ENCODE measurements at regions not wholly inside any gene's neighbourhood (a gene's known extent, or its start where the extent isn't known, plus 50 kb on each side); places are given as distances from the start of the nearest gene placed in this dataset.

DNA sequence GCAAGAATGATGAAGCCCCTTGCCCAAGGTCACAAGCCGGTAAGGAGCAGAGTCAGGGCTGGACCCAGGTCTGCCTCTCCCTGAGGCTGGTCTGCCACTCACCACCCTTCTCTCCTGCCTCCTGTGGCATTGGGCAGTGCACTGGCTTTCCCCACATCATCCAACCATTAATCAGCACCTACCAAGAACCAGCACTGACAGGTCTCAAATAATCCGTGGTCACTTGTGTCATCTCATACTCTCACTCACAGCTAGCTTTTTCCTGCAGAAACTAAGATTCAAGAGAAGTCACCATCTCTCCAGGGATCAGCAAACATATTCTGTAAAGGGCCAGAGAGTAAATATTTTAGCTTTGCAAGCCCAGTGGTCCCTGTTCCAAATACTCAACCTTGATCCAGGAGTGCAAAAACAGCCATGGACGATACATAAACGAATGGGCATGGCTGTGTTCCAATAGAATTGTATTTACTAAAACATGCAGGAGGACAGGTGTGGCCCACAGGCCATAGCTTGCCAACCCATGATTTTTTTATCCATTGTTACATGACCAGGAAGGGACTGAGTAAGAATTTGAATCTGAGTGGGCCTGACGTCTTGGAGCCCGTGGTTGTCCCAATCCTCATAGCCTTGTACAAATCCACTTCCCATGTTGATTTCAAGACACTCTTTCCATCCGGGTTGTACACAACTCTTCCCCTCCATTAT is 374.2 kb downstream of the BCL11B start:
- DNase-seq (ENCODE audit: insufficient read length, low spot score) (no peak), FAIRE-seq (no peak)
- no peak for TF ChIP-seq POLR2AphosphoS5 (IDR thresholded peaks at IDR 0.05; ENCODE audit: low read depth, low read length)
- no peak for TF ChIP-seq POU2F2 (IDR thresholded peaks at IDR 0.05; ENCODE audit: low read depth, low read length)
- no peak for TF ChIP-seq SPI1 (IDR thresholded peaks at IDR 0.05; ENCODE audit: low read depth, low read length)
- TF ChIP-seq POLR2A (IDR thresholded peaks at IDR 0.05; ENCODE audit: low read depth, low read length), result no peak
- no peak for TF ChIP-seq TAF1 (IDR thresholded peaks at IDR 0.05; ENCODE audit: low read depth, low read length)
- no peak for TF ChIP-seq PAX5 (IDR thresholded peaks at IDR 0.05; ENCODE audit: insufficient read depth, low read length, severe bottlenecking)

DNA sequence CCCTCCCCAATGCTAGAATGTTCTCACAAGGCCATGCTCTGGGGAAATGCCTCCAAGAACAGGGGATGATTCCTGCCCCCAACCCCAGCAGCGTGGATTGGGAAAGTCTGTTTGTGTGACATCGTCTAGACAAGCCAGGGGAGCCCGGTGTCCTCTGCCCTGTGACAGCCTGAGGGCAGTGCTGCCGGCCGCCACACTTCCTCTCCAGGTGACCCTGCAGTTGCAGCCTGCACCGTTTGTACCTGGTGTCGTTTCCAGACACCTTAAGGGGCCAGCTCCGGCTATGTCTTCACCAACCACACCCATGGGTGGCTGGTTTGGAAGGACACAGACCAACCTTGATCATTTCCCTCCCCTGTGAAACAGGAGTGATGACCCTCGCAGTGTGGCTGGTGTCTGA is 372.6 kb downstream of the BCL11B start:
- DNase-seq (ENCODE audit: insufficient read length, low spot score) (no peak), FAIRE-seq (no peak)
- TF ChIP-seq PAX5 (IDR thresholded peaks at IDR 0.05; ENCODE audit: insufficient read depth, low read length, severe bottlenecking), result no peak
- no peak for TF ChIP-seq TAF1 (IDR thresholded peaks at IDR 0.05; ENCODE audit: low read depth, low read length)
- TF ChIP-seq POU2F2 (IDR thresholded peaks at IDR 0.05; ENCODE audit: low read depth, low read length), result no peak
- TF ChIP-seq POLR2A (IDR thresholded peaks at IDR 0.05; ENCODE audit: low read depth, low read length), result no peak
- no peak for TF ChIP-seq POLR2AphosphoS5 (IDR thresholded peaks at IDR 0.05; ENCODE audit: low read depth, low read length)
- TF ChIP-seq SPI1 (IDR thresholded peaks at IDR 0.05; ENCODE audit: low read depth, low read length), result no peak

DNA sequence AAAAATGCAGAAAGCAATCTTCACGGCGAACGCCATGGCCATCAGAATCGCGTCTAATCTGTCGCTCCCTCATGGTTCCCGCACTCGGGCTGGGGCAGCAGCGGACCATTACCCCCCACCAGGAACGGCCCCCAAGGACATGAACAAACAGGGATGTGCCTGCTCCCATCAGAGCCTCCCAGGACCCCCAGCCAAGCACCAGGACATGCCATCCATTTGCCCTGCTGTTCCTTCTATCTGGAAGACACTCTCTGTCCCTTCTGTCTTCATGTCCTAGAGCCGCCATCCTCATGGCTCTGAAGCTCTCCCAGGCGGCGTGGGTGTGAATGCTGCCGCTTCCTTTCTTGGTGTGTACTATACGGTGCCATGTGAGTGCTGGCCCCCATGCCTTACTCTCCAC is 371.8 kb downstream of the BCL11B start:
- DNase-seq (ENCODE audit: insufficient read length, low spot score) (no peak), FAIRE-seq (no peak)
- TF ChIP-seq POU2F2 (IDR thresholded peaks at IDR 0.05; ENCODE audit: low read depth, low read length) (no peak), SPI1 (IDR thresholded peaks at IDR 0.05; ENCODE audit: low read depth, low read length) (no peak), POLR2A (IDR thresholded peaks at IDR 0.05; ENCODE audit: low read depth, low read length) (no peak), TAF1 (IDR thresholded peaks at IDR 0.05; ENCODE audit: low read depth, low read length) (no peak)

DNA sequence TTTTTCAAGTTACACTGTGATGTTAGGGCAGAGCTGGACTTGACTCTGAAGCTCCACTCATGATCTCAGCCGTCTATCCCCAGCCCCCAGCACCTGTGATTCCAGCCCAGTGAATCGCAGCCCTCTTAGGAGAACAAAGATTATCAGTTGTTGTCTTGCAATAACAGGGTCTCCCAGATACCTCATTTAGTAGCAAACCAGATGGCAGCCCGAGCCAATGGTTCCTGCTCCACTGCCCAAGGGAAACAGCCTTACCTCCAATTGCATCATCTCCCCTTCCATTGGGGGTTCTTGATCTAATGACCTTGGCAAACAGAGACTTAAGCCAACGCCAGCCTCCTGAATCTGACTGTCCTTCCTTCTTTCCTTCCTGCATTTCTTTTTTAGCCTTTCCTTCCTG is 371.2 kb downstream of the BCL11B start:
- DNase-seq (ENCODE audit: insufficient read length, low spot score) (no peak), FAIRE-seq (no peak)
- no peak for TF ChIP-seq POLR2A (IDR thresholded peaks at IDR 0.05; ENCODE audit: low read depth, low read length)
- TF ChIP-seq POLR2AphosphoS5 (IDR thresholded peaks at IDR 0.05; ENCODE audit: low read depth, low read length), result no peak
- no peak for TF ChIP-seq TAF1 (IDR thresholded peaks at IDR 0.05; ENCODE audit: low read depth, low read length)
- TF ChIP-seq POU2F2 (IDR thresholded peaks at IDR 0.05; ENCODE audit: low read depth, low read length), result no peak
- TF ChIP-seq PAX5 (IDR thresholded peaks at IDR 0.05; ENCODE audit: insufficient read depth, low read length, severe bottlenecking), result no peak
- no peak for TF ChIP-seq SPI1 (IDR thresholded peaks at IDR 0.05; ENCODE audit: low read depth, low read length)

DNA sequence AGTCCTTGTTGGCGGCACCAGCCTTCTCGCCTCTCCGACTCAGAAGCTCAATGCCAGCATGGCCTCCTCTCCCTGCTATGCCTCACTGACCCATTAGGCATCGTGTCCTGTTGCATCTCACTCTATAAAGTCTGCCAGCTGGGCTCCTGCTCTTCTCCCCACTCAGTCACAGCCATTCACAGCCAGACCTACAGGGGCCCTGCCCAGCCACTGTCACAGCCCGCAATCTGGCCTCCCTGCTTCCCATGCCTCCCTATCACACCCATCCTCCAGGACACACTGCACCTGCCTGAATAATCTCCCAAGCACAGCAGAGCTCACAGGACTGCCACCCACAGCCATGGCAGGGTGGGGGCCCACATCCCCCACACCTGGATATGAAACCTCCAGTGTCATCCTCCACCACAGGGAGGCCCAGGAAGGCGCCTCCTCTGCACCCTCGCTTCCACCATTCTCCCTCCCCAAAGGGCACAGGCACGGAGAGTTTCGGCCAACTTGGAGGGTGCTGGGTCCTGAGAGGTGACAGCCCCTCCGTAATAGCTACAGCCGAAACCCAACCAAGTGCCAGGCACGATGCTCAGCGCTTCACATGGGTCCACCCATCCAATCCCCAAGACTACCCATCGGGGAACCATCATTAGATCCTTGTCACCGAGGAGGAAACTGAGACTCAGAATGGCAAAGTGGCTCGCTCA is 370.3 kb downstream of the BCL11B start:
- no peak for FAIRE-seq
- DNase-seq (ENCODE audit: insufficient read length, low spot score), result no peak
- TF ChIP-seq POLR2A (IDR thresholded peaks at IDR 0.05; ENCODE audit: low read depth, low read length) (no peak), PAX5 (IDR thresholded peaks at IDR 0.05; ENCODE audit: insufficient read depth, low read length, severe bottlenecking) (no peak), POU2F2 (IDR thresholded peaks at IDR 0.05; ENCODE audit: low read depth, low read length) (no peak), POLR2AphosphoS5 (IDR thresholded peaks at IDR 0.05; ENCODE audit: low read depth, low read length) (no peak), SPI1 (IDR thresholded peaks at IDR 0.05; ENCODE audit: low read depth, low read length) (no peak), TAF1 (IDR thresholded peaks at IDR 0.05; ENCODE audit: low read depth, low read length) (no peak)

DNA sequence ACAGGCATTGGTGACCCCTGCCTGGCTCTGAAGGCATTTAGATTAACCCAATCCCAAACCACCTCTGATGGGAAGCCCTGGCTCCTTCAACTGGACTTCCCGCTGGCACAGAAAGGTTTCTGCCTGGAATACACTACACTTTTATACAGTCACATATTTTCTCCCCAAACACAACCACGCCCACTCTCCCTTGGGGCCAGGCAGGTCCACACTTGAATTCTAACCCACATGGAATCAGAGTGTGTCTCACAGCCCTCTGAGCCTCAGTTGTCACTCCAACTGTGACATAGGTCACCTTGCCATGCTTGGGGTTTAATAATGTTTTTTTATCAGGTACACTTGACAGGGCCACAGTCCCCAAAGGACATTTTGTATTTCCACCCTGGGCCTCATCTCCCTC is 368.6 kb downstream of the BCL11B start:
- no peak for DNase-seq (ENCODE audit: insufficient read length, low spot score)
- no peak for FAIRE-seq
- no peak for TF ChIP-seq TAF1 (IDR thresholded peaks at IDR 0.05; ENCODE audit: low read depth, low read length)
- TF ChIP-seq SPI1 (IDR thresholded peaks at IDR 0.05; ENCODE audit: low read depth, low read length), result no peak
- no peak for TF ChIP-seq POLR2A (IDR thresholded peaks at IDR 0.05; ENCODE audit: low read depth, low read length)
- TF ChIP-seq POU2F2 (IDR thresholded peaks at IDR 0.05; ENCODE audit: low read depth, low read length), result no peak
- no peak for TF ChIP-seq POLR2AphosphoS5 (IDR thresholded peaks at IDR 0.05; ENCODE audit: low read depth, low read length)
- TF ChIP-seq PAX5 (IDR thresholded peaks at IDR 0.05; ENCODE audit: insufficient read depth, low read length, severe bottlenecking), result no peak

DNA sequence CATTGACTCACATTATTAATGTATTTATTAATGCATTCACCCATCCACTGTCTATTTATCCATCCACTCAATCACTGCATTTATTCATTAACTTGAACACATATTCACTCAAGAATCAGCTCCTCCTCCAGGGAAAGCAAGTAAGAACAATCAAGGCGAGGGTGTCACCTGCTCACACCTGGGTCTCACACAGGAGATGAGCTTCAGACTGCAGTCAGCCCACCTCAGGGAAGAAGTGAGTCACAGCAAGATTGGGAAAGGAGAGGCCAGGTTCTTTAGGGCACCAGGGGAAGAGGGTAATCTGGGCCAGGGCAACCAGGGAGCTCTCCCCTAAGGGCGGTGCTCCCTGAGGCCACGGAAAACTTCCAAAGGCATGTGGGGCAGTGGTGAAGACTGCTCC is 367.3 kb downstream of the BCL11B start:
- FAIRE-seq (no peak), DNase-seq (ENCODE audit: insufficient read length, low spot score) (no peak)
- no peak for TF ChIP-seq POLR2A (IDR thresholded peaks at IDR 0.05; ENCODE audit: low read depth, low read length)

DNA sequence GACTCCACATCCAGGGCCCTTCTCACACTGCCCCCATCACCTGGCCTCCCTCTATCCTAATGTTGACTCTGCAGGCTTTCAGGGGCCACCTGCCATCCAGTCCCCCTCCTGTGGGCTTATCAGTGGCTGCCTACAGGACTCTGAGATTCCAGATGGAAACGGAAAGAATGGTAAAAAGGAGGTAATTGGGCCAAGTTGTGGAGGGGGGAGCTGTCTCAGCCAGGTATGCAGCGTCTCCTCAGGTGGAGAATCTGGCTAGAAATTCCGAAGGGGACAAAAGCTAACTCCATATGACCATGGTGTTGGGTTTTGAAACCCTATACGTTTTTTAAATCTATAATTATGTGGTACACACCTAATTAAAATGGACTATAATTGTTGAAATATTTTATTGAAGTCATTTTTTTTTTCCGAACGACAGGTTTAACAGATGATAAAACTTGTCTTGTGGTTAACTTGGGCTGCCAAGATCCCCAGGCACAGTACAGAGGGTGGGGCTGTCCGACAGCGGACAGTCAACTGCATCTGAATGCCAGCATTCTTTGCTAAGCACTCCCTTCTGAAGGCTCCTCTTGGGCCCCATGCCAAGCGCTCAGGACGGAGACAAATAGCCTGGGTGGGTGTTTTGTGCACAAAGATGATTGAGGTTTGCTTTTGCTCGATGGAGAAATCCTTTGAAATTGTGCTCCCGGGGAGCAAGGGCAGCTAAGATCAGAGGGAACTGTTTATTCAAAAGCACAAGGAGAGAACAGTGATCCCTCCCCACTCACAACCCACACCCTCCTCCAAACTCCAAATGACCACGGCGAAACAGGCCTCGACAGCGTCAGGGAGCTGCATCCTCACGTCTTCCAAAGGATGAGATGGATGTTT is 365.6 kb downstream of the BCL11B start:
- FAIRE-seq (no peak), DNase-seq (ENCODE audit: insufficient read length, low spot score) (no peak)
- TF ChIP-seq POLR2A (IDR thresholded peaks at IDR 0.05; ENCODE audit: low read depth, low read length) (no peak), POU2F2 (IDR thresholded peaks at IDR 0.05; ENCODE audit: low read depth, low read length) (no peak), SPI1 (IDR thresholded peaks at IDR 0.05; ENCODE audit: low read depth, low read length) (no peak), POLR2AphosphoS5 (IDR thresholded peaks at IDR 0.05; ENCODE audit: low read depth, low read length) (no peak), PAX5 (IDR thresholded peaks at IDR 0.05; ENCODE audit: insufficient read depth, low read length, severe bottlenecking) (no peak), TAF1 (IDR thresholded peaks at IDR 0.05; ENCODE audit: low read depth, low read length) (no peak)

DNA sequence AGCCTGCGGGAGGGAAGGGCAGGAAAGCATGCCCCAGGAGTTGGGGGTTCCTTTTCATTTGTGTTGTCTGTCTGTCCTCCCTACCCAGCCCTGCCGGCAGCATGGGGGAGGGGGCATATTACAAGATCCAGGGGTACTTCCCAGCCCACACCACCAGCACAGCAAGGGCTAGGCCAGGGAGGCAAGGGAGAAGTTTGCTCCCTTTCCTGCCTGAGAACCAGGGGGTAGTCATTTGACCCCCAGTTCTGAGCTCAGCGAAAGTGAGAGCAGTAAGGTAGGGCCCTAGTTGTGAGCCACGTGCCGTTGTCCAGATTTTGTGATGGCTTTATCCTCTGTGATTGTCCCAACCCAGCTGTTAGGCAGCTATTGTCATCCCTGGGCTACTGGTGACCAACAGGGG is 364.7 kb downstream of the BCL11B start:
- FAIRE-seq (no peak), DNase-seq (ENCODE audit: insufficient read length, low spot score) (no peak)
- no peak for TF ChIP-seq TAF1 (IDR thresholded peaks at IDR 0.05; ENCODE audit: low read depth, low read length)
- no peak for TF ChIP-seq POU2F2 (IDR thresholded peaks at IDR 0.05; ENCODE audit: low read depth, low read length)
- TF ChIP-seq POLR2AphosphoS5 (IDR thresholded peaks at IDR 0.05; ENCODE audit: low read depth, low read length), result no peak

Data from GM12891 (cell line).